ENCODE measurements at regions not wholly inside any gene's neighbourhood (a gene's known extent, or its start where the extent isn't known, plus 50 kb on each side); places are given as distances from the start of the nearest gene placed in this dataset.

DNA sequence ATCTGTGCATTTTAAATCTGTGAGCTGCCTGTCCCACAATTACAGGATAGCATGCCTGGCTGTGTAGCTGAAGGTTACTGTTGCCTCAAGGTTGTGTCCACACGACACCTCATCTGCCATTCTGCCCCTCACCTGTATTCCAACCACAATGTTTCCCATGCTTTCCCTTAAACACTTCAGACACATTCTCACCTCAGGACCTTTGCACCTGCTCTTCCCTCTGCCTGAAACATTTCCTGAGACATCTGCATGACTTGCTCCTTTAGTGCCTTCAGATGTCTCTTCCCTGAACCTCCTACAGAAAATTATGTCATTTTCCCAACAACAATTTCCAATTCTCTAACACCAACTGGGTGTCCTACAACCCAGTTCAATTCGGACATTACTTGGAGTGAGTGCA lies 120.4 kb downstream of the ZNF608 start:
- TF ChIP-seq, protein P1, sequence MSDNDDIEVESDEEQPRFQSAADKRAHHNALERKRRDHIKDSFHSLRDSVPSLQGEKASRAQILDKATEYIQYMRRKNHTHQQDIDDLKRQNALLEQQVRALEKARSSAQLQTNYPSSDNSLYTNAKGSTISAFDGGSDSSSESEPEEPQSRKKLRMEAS (IDR thresholded peaks at IDR 0.05), result no peak
- TF ChIP-seq CEBPB (IDR thresholded peaks at IDR 0.05; ENCODE audit: low read depth) (no peak), POLR2A (IDR thresholded peaks at IDR 0.05; ENCODE audit: borderline replicate concordance, extremely low read depth, insufficient read depth, insufficient read length) (no peak), CTCF (IDR thresholded peaks at IDR 0.05 in 2 of 3, conservative IDR thresholded peaks at IDR 0.05 in 1 of 3; ENCODE audit: borderline replicate concordance in 1 of 3, insufficient read depth in 1 of 3, low read depth in 2 of 3, low read length in 2 of 3) (no peak), EGR1 (IDR thresholded peaks at IDR 0.05; ENCODE audit: low read depth) (no peak)

Data from HCT116 (cell line).